Ecto neural progenitor cell (in vitro differentiated cells): ENCODE measurements at regions not wholly inside any gene's neighbourhood (a gene's known extent, or its start where the extent isn't known, plus 50 kb on each side); places are given as distances from the start of the nearest gene placed in this dataset.

Experiments
- DNase-seq: peaks from one replicate; pipeline ENCODE4 v3.0.0-alpha.2; 2018; ENCODE audit warnings: low spot score

DNA sequence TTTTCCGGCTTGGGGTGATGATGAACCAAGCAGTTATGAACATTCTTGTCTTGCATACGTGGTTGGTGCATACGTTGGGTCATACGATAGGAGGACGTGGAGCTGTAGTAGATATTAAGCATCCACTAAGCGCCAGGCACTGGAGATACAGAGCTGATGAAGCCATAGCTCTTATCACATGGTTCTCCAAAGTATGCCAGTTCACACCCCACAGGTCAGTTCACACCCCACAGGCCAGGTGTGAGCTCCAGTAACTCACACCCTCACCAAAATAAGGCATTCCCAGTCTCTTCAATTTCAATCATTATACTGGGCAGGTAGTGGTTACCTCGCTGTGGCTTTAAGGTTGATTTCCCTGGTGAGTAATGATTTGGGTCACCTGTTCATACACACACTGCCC is 335.5 kb downstream of the FOXL1 start:
- no peak for DNase-seq

DNA sequence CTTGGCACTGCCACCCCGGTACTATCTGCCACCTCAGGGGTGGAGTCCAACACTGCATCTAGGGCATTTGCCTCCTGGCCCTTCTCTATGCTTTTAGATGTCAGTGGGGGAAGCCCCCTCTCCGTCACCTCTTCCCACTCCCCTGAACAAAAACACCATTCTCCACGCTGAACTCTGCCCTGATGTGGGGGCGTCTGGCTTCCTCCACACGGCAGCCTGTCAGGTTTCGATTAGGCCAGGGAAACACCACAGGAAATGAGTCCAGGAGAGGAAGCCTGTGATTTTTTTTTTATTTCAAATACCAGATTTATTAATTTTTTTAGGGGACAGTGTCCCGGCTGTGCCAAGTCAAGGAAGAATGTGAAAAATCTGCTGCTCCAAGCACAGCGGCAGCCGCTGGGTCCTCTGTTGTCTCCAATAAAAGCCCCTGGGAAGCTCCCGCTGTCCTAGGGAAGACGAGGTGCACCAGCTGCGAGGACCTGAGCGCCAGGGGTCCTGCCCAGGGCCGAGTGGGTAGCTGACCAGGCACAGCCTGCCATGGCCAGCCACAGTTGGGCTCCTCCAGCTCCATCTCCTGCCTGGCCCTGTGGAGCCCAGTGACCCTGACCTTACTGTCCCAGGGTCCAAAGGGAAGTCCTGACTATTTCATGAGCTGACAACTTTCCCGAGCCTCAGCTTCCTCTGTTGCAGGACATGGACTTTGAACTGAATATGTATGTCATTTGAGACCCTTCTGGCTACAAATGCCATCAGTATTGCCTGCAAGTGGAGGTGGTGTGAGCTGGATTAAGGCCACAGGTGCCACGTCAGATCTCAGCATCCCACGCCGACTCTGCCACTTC is 336.7 kb downstream of the FOXL1 start:
- DNase-seq: no peak

DNA sequence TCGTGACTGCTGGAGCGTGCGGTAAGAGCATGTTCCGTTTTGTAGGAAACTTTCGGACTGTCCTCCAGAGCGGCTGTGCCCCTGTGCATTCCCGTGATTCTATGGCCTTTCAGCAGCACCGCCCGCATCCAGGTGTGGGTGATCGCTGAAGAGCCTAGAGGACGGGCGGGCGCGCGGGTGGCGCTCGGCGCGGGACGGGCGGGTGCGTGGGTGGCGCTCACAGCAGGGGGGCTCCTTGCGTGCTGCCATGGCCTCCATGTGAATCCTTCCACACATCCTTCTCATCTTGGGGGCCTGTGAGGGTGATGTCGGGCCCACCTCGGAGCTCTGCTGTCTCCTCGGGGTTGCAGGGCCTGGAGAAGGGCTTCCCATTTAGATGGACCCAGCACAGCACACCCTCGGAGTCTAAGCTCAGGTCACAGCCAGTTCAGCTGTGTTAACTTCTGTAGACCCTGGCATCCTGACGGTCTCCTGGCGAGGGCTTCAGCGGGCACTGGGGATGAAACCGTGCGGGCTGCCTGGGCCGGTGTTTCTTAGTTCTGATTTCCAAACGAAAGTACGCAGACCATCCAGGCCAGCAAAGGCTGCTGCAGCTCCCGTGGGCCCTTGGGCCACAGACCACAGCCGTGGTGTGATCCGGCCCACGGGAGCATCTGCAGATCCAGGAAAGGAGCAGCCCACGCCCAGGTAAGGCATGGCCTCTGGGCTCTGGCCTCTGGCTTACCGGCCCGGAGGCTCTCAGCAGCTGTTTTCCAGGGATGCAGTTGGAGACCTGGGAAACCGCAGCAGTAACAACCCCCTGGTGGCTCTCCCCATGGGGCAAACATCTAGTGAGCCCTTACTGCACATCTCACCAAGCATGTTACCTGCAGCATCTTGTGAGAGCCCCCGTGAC is 339.4 kb downstream of the FOXL1 start:
- no peak for DNase-seq

DNA sequence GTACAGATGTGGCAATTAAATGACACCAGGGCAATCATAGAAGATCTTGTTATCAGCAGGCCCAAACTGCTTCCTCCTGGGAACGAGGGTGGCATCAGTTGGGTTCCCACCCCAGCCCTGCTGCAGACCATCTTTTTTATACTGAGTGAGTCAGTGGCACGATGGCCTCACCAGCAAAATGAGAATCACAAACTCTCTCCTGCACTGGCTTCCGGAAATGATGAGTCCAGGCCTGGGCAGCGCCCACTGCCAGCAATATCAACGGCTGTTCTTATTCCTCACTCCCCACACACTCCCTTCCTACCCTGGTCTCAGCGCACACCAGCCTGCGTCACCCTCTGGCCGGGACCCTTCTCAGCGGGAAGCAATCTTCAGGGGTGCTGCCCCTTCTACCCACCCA is 340.3 kb downstream of the FOXL1 start:
- no peak for DNase-seq

DNA sequence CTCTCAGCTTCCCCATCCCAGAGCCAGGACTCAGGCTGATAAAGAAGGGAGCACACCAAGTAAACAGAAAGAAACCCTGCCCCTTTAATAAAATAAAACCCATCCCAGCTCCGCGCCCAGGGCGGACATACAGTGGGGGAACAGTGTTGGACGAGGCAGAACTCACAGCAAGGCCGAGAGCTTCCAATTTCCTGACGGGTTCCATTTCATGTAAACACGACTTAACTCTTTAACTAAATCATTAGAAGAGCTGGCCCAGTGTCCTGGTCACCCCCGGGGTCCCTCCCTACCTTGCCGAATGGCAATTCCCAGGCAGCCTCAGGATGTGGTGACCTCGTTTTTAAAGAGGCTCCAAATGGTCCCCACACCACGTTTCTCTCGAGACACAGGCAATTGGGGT is 340.7 kb downstream of the FOXL1 start:
- no peak for DNase-seq

DNA sequence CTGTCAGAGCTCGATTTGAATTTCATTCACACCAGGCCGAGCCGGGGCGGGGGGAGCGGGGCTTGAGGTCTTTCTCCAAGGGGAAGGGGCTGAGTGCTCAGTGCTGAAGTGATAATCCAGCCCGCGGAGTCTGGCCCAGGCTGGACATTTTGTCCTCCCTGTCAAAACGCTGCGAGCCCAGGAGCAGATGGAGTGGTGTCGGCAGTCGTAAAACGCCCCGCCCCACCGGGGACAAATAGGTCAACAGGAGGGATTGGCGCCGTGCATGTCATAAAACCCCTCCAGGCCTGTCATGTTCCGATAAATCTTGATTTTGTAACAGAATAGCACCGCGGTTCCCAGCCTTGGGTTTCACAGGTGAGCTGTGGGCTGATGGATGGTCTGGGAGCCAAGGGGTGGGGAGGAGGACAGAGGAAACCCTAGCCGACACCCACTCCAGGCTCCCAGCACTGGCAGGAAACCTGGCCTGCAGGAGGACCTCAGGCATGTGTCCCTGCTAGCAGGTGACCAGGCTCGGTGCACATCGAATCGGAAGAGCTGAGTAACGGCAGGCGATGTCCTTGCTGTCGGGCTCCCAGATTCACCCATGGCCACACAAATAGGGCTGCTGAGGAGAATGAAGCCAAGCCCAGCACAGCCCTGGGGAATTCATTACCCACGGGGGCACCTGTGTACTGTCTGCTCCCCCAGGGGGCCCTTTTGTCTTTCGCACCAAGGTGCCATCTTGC is 341.4 kb downstream of the FOXL1 start:
- no peak for DNase-seq

DNA sequence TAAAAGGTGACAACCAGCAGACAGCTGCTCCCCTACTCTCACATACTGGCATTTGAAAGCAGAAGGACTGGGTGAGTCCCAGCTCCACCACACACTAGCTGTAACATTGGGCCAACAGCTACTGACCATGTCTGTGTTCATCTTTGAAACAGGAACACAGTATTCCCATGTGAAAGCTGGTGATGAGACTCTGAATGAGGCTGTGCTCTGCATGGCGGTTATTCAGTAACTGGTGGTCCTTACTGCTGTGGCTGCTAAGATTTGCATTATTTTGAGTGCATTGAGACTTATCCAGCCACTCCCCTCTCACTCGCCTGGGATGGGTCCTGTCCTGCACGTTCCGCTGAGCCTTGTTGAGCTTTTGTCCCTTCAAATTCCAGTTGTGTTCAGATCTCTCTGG is 342.9 kb downstream of the FOXL1 start:
- no peak for DNase-seq

DNA sequence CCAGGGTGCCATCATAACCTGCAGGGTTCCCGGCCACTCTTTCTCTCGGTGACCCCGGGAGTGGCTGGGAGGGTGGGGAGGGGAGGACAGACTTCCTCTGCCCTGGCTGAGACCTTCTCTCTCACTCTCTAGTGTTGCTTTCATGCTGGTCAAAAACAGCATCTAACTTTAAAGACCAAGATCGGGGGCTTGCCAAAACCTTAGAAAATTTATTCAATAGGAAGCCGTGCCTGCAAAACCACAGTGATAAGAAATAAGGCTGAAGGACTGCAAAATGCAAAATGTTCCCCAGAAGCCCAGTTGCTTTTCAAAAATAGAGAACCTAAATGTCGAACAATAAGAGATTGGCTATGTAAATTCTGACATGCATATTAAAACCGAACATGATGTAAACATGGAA is 344.0 kb downstream of the FOXL1 start:
- no peak for DNase-seq

DNA sequence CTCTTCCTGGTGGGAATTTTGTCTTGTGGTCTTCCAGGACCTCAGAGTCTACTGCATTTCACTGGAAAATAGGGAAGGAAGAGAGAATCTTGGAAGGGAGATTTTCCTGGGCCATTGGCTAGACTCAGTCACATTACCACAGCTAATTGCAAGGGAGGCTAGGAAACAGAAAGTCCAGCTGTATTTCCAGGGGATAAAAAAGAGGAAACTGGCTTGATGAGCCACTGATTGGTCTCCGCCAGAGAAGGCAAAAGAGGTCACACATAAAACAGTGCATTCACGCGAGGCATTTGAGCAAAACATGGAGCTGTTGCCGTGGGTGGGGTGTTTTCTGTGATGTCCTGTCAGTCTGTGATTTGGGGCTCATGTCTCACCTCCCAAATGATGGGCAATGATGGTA is 345.3 kb downstream of the FOXL1 start:
- no peak for DNase-seq

DNA sequence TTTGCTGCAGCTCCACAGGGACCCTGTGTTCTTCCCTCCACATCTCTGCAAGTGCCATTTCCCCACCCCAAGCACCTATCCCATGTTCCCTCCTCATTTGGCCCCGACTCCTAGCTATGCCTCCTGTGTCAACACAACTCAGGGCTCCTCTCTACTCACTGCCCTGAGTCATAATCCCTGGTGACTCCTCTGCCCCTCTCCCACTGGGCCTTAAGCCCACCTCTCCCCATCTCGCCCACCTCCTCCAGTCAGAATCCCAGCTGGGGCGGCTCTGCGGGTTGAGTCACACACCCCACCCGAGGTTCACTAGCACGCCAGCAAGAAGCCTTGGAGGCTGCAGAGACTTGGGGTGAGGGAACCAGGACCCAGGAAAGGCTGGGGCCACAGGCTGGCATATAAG is 346.2 kb downstream of the FOXL1 start:
- DNase-seq: no peak

DNA sequence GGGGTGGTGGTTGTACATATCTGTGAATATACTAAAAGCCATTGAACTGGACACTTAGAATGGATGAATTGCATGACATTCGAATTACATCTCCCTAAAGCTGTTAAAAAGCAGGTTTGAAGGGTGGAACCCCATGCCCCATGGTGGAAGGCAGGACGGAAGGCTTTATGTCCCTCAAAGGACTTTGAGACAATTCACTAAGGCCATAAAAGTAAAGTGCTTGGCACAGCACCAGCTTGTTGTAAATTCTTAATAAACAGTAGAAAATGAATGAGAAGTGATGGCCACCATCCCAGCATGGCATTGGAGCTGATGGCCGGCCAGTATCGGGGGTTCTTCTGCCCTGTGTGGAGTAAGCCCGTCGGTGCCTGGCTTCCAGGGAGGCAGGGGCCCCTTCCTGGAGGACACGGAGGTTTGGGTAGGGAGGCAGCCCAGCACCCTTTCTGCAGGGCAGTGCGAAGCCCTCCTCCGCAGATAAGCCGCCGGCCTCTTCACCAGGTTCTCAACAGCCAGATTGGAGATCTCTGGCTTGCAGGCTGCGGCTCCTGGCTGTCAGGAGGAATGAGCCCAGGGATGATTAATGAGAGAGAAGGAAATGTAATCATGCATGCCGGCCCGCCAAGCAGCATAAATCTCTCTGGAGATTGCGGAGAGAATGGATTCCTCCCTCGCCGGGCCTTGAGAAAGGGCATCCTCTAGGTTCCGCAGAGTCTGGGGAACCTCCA is 346.9 kb downstream of the FOXL1 start:
- DNase-seq: no peak

DNA sequence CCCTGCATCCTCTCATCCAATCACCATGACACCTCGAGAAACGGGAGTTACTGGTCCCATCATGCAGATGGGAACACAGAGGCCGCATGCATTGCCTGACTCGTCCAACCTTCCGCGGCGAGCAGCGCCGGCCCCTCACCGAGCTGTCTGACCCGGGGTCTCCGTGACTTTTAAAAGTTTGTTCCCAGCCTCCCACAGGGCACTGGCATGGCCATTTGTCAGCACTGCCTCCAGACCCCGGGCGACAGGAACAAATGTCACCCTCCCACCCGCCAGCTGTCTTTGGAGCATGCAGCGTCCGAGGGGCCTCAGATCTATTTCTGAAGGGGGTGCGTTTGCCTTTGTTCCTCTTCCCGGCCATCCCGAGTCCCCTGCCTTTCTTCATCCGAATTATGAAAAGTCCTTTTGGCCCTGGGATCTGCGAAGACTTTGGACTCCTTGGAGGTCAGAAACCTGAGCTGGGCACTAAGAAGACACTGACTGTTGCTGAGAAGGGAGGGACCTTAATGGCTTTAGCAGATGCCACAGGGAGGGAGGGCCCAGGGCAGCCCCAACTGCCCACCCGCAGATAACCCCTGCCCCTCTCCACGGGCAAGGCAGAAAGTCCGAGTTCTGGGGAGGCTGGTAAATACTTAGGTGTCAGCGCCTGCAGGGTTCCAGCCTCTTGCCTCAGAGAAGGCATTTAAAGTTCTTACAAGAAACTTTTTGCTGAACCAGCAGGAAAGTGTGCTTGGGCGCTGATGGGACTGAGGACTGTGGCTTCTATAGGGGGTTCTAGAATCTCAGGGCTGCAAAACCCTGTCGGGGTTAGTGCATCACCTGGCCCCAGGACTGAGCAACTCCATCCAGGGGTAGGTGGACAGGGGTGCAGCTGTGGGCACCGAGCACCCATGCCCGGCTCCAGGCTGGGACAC is 348.1 kb downstream of the FOXL1 start:
- no peak for DNase-seq

DNA sequence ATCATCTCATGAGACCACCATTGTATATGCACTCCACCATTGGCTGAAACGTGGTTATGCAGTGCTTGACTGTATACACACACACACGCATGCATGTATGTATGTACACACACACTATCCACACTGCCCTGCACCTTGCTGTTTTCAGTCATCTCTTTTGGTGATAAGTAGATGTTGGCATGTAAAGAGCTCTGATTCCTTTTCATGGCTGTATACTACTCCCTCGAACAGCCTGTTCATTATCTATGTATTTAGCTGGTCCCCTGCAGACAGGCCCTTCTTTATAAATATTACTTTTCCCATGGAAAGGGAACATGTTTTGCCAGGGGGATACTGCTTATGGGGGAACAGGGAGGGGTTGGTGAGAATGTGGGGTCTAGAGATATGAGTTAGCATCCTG is 349.4 kb downstream of the FOXL1 start:
- DNase-seq: no peak

DNA sequence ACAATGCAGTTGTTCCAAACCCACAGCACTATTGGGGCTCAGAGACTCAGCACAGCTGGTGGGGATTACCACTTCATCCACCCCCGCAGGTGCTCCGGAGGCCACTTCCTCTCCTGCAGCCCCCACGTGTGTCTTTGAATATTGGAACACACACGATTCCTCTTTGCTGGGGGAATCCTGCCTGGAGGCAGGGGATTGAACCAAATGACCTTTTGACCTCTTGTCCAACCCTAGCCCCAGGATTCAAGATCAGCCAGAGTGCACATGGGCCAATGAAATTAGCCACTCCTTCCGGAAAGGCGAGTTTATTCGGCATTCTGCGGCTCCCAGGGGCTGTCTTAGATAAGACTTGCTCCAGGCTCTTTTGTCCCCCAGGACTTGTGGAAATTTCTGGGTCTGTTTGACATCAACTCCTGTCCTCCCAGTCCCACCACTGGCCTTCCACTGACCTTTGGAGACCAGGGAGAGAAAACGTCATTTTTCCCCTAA is 350.2 kb downstream of the FOXL1 start:
- no peak for DNase-seq

DNA sequence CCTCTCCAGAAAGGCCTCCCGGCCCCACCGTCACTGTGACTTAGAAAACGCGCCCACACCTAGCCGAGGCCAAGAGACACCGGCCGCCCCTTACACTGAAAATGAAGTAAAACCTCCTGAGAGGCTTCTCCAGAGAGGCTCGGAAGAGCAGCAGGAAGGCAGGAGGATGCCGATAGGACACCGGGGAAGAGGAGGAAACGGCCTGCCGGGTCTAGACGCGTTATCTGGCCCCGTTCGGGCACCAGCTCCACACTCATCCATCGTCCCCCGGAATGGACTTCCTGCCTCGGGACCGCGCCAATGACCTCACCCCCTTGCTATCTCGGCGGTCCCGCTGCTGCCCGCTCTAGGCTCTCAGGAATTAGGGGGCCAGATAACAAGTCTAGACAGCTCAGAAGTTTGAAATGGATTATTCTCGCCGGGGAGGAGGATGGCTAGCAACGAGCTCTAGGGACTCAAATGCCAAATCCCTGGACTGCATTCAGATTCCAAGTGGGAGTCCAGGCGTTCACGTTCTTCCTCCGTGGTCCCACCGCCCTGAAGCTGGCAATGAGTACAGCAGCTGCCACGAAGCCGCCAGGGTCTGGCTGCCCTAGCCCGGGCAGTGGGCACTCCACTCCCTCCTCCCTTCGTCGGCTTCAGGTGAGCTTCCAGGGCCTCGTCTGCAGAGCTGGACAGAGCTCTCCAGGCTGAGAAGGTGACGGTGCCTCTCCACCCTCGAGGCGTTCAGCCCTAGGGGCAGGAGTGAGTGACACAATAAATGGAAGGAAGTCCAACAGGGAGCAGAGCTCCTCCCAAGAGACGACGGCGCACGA is 350.9 kb downstream of the FOXL1 start:
- DNase-seq: no peak

DNA sequence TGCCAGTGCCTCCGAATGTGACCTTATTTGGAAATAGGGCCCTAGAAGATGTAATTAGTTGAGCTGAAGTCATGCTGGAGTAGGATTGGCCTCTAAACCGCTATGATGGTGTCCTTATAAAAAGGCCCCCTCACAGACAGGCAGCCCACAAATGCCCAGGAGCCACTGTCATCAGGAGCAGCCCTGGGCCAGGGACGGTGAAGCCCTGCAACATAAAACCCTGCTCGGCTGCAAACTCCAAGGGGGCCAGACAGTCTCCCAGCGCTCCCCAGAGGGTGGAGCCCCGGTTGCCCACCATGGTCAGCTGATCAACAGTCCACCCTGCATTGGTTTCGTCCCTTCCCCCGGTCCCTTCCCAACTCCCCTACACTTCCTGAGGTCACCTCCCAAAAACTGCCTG is 351.7 kb downstream of the FOXL1 start:
- no peak for DNase-seq

DNA sequence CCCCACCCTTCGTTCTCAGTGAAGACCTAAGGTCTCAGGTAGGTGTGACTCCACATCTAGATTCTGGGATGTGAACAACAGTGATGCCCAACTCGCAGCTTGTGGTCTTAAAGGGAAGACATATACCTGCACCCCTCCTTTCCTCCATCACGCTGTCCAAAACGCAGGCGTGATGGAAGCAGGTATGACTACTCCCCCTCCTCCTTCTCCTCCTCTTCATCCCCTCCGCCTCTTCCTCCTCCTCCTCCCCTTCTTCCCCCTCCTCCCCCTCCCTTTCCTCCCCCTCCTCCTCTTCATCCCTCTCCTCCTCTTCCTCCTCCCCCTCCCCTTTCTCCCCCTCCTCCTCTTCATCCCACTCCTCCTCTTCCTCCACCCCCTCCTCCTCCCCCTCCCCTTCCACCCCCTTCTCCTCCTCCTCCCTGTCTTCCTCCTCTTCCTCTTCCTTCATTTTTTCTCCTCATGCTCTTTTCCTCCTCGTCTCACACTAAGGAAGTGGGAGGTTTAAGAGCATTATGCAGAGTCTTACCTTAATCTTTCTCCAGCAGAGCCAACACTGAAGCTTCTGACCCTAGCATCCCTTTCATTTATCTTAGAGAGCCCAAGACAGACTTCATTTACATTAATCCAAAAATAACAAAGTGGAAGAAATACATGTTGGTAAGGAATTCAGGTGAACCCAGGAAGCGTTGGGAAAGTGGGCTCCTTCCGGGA is 352.5 kb downstream of the FOXL1 start:
- no peak for DNase-seq

DNA sequence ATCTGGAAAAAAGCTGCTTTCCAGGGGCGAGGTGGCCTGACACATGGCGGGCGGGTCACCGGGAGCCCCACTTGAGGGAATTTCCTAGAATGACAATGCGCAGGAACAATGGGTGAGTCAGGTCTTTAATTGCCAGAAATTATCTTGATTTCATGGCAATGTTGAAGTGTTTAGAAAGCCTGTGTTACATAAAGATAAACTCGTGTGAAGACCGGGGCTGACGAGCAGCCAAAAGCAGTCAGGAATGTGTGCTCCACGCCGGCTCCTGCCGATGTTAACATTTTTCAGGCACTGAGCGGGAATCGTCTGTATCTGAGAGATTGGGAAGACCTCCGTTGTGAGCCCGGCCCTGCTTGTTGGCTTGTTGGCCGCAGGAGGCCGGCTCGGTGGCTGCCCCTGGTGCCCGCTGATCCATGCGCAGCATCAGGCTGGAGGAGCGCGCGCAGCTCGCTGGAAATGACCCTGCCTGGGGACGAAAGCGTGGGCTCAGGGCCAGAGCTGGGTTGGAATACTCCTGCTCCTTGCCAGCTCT is 353.1 kb downstream of the FOXL1 start:
- no peak for DNase-seq
